GM18526 (cell line): ENCODE measurements at regions not wholly inside any gene's neighbourhood (a gene's known extent, or its start where the extent isn't known, plus 50 kb on each side); places are given as distances from the start of the nearest gene placed in this dataset.

Experiments used
- POLR2A ChIP-seq: IDR thresholded peaks from 3 replicates; pipeline ENCODE4 v1.6.1; 2011; ENCODE audit not compliant: insufficient read length; ENCODE audit errors: extremely low read depth

DNA sequence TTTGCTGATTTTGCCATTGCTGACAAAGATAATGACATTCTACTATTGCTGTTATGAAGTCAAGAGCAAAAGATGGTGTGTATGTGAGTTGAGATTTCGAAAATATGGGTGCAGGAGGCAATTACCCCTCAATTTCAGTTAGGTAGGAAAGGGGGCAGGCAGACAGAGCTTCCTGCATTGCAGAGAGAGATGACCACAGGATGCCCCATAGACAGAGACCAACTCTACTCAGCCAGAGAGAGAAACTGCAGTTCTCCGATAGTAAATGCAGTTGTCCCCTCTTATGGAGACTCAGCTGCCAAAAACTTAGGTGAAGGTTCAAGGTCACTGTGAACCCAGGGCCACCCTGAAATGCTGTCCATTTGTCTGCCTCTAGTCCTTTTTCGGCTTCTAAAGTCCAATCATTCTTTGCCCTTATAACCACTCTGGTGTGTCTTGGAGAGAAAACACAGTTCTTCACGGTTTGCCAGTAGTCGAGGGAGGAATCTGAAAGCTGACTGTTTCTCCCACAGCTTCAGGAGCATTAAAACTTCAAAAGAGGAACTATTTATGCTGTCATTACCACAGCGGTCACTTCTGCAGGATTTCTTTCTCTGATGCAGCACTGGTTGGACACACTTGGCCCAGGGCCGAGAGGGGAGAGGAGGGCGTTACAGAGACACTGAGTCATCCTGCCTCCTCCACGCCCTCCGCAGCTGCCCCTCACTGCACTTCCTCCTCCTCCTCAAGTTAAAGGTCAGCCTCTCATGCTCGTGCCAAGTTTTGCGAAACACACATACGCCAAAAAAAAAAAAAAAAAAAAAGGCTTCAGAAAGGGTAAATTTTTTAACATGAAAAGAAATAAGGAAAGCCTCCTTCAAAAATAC lies 264.3 kb downstream of the FOXO1 start:
- no peak for TF ChIP-seq POLR2A

- TF ChIP-seq POLR2A, result no peak
Observed at GRCh38 chr13:40402931-40403431, 263.5 kb downstream of the FOXO1 start.

- no peak for TF ChIP-seq POLR2A
Observed at GRCh38 chr13:40403509-40404241, 262.8 kb downstream of the FOXO1 start.

GRCh38 chr13:40404407-40404806 lies 262.0 kb downstream of the FOXO1 start:
- TF ChIP-seq POLR2A, result no peak

- TF ChIP-seq POLR2A, result no peak
Observed at GRCh38 chr13:40404967-40405716, 261.3 kb downstream of the FOXO1 start.

GRCh38 chr13:40406405-40407120 lies 259.9 kb downstream of the FOXO1 start:
- TF ChIP-seq POLR2A, result no peak

DNA sequence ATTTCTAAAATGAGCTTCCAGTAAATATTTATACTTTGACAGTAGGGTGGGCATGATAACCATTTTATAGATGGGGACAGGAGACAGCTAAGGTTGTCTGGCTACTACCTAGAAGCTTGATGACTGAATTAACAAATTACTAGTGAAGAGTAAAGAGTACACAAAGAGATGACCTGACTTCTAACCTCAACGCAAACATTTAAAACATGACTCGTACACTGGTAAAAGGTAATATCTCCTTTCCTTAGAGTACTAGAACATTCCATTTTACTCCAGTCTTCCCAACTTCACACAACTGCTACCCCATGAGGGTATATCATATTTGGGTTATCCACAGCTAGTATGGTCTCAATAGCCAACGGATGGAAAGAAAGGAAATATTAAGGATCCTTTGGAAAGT lies 258.9 kb downstream of the FOXO1 start:
- no peak for TF ChIP-seq POLR2A

GRCh38 chr13:40408602-40409001 lies 257.8 kb downstream of the FOXO1 start:
- TF ChIP-seq POLR2A, result no peak

- no peak for TF ChIP-seq POLR2A
Observed at GRCh38 chr13:40409278-40409677, 257.2 kb downstream of the FOXO1 start.

DNA sequence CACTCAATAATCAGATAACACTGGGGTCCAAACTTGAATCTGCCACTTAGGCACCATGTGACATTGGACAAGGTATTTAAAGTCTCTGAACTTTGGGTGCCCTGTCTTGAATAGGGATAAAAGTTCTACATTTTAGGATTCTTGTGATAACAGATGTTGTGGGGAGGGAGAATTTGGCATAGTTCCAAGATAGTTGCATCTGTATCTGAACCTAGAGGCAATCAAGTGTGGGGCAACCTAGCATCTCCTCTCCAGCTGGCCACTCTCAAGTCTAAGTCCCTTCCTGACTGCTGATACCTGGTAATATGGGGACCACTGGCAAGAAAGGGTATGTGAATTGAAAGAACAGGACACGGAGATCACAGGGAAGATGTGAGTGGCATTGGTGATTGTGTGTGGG lies 256.1 kb downstream of the FOXO1 start:
- no peak for TF ChIP-seq POLR2A

DNA sequence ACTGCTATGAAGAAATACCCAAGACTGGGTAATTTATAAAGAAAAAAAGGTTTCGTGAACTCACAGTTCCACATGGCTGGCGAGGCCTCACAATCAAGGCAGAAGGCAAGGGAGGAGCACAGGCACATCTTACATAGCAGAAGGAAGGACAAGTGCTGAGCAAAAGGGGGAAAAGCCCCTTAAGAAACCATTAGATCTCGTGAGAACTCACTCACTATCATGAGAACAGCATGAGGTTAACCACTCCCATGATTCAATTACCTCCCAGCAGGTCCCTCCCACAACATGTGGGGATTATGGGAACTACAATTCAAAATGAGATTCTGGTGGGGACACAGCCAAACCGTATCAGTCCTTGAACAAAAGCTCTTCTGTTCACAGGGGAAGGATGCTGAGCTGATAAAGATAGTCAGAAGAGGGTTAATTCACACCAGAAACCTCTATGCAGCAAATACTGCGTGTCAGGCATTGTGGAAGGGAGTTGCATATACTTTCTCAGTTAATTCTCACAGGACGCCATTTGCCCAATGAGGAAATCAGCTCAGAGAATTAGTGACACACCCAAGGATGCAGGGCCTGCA lies 246.2 kb downstream of the FOXO1 start:
- TF ChIP-seq POLR2A, result no peak

GRCh38 chr13:40422588-40423235 lies 243.7 kb downstream of the FOXO1 start:
- TF ChIP-seq POLR2A, result no peak

- no peak for TF ChIP-seq POLR2A
Observed at GRCh38 chr13:40428354-40428753, 238.1 kb downstream of the FOXO1 start.
